HG03432 (cell line): ENCODE measurements at regions not wholly inside any gene's neighbourhood (a gene's known extent, or its start where the extent isn't known, plus 50 kb on each side); places are given as distances from the start of the nearest gene placed in this dataset.
A peak's percentile ranks its signal among the peaks of the same experiment; 100 is the strongest.

Experiments
- ATAC-seq: cut with Tn5 transposase; IDR thresholded peaks from one replicate; pipeline ENCODE4 v1.9.1; 2021; ENCODE audit warnings: mild to moderate bottlenecking, moderate library complexity; ENCODE audit not compliant: unreplicated experiment

GRCh38 chr15:56307180-56307579 lies 58.0 kb upstream of the TEX9 start:
- no peak for ATAC-seq

GRCh38 chr15:56298723-56299122 lies 55.0 kb upstream of the RFX7 start:
- no peak for ATAC-seq

- ATAC-seq, result no peak
Measured at GRCh38 chr15:56295433-56295832, 51.8 kb upstream of the RFX7 start.

GRCh38 chr15:56293495-56294292 lies 50.0 kb upstream of the RFX7 start:
- ATAC-seq, result peak; percentile 40
